UCSD-AML1 (cell line): ENCODE measurements at regions not wholly inside any gene's neighbourhood (a gene's known extent, or its start where the extent isn't known, plus 50 kb on each side); places are given as distances from the start of the nearest gene placed in this dataset.

Source experiments
- DNase-seq: peaks from one replicate; lab custom pipeline; 2025; ENCODE audit not compliant: unreplicated experiment; lab: John Stamatoyannopoulos, UW

GRCh38 chr2:129430911-129431310 is 548.6 kb upstream of the RAB6C start:
- DNase-seq: no peak

GRCh38 chr2:129431881-129432280 is 547.6 kb upstream of the RAB6C start:
- DNase-seq: no peak

DNA sequence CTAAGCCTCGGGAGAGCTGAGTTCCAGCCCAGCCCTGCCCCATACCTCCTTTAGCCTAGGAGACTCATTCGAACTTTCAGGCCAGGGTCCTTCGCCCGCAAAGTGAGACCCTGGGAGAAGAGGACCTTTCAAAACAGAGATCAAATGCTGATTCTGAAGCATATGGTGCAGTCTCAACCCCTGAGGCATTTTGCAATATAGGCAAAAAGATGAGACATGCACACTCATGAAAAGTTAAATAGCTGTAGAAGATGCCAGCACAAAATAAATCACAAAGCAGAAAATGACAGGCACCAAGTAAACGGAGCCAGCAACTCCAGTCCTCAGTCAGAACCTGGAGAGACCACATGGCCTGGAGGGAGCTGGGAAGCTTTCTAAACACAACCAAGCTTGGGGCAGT is 542.7 kb upstream of the RAB6C start:
- DNase-seq: no peak

GRCh38 chr2:129437725-129438124 is 541.7 kb upstream of the RAB6C start:
- no peak for DNase-seq

DNA sequence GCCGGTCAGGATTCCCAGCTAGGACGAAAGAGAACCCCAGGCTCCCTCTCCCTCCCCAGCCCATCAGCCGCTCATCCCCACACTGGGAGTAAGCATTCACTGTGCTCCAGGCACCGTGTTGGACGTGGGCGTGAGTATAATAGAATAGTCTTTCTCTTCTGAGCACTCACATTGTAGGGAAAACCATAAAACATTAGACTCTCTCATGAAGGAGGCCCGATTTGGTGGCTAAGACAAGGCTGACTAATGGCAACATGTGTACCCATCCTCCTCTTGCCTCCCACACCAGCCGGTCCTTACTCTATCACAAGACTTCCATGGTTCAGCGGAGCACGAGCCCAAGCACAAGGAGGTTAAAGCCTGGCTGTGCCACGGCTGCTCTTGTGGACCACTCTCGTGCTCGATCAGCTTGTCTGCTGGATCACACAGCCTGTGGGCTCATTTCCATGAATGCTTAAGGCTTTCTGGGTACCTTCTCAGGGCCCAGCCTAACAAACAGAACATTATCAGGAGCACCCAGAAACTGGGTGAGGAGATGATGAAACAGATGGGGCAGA is 540.9 kb upstream of the RAB6C start:
- DNase-seq: no peak

GRCh38 chr2:129439406-129440302 is 539.8 kb upstream of the RAB6C start:
- no peak for DNase-seq

GRCh38 chr2:129441610-129442009 is 537.9 kb upstream of the RAB6C start:
- DNase-seq: no peak

DNA sequence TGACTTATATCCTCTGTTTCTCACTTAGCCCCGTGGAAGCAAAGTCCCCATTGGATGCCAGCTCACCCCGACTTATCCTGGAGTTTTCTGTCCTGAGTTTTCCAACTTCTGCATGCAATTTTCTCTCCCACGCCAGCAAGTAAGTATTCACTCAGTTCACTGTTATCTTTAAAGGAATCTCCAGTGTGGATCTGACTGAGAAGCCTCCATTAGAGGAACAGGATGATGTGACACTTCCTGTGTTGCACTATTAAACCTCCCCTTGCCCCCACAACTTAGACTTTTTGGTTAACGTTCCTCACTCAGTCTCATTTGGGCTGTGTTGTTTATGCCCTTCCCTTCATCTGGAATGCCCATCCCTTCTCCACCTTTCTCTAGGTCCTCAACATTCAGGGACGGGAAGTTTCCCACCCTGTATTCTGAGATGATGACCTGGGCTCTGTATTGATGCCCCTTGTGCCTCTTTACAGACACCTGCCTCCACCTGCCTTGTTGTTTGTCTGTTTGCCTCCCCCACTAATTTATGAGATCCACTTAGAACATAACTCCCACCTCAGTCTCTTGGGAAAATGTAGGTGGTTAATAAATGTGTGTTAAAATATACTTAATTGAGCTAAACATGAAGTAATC is 536.1 kb upstream of the RAB6C start:
- DNase-seq: no peak

DNA sequence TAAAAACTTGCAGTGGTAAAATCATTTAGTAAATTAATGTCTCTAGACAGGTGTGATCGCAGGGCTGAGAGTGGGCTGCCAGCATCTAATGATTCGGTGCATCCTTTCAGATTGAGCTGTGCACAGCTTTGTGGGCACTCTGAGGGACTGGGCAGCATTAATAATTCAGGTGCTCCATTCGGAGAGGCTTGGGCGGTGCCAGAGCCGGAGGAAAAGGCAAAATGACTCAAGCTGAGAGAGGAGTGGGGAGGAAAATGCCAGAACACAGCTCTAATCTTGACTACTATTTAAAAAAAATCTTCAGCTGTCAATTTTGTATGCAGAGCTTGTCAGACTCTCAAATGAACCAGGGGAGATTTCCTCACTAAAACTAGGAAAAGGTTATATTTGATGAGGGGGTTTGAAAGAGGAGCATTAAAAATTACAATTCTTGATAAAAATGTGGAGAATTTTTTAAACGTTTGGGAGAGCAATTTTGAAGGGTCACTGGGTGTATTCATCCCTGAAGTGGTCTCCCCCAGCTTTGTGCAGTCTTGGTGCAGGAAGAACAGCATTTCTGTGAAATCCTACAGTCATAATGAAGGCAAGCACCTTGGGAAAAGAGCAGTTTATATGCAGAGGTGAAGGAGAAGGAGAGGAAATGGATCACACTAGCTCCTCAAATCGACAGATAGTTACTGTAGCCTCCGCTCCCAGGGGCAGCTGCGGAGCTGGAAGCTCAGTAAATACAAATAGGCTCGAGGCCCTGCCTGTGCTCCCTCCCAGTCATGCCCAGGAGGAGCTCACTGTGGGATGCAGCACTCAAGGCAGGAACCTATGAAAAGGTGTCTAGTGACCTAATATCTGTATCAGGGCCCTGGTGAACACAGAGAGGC is 535.4 kb upstream of the RAB6C start:
- no peak for DNase-seq

DNA sequence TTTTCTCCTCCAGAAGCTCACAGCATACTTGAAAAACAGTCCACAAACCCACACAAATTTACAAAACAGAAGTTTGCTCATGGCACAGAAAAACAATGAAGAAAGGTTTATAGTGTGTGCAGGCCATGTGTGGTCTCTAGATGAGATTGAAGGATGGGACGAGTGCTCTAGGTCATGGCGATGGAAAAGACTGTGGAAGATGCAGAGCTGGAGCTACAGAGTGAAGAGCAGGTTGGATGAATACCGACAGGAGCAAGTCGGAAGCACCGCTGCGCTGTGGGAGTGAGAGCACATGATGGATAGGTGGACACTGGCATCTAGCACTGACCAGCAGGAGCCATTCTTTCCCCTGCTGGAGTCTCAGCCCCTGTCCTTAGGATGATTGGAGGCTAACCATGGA is 534.7 kb upstream of the RAB6C start:
- no peak for DNase-seq

DNA sequence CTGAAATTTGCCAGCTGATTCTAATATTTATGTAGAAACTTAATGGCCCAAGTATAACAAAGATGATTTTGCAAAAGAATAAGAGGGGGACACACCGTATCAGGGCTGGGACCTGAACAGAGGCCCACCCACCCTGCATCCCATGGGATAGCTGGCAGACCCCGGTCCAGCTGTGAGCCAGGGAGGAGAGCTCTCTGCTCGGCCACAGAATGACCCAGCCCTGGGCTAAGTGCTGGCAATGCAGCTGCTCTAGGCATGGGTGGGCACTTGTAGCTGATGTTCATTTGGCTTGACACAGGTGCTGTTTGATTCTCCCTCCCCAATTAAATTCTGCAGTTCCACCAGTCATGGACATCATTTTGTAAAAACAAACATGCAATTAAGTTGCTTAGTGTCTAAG is 522.8 kb upstream of the RAB6C start:
- DNase-seq: no peak

DNA sequence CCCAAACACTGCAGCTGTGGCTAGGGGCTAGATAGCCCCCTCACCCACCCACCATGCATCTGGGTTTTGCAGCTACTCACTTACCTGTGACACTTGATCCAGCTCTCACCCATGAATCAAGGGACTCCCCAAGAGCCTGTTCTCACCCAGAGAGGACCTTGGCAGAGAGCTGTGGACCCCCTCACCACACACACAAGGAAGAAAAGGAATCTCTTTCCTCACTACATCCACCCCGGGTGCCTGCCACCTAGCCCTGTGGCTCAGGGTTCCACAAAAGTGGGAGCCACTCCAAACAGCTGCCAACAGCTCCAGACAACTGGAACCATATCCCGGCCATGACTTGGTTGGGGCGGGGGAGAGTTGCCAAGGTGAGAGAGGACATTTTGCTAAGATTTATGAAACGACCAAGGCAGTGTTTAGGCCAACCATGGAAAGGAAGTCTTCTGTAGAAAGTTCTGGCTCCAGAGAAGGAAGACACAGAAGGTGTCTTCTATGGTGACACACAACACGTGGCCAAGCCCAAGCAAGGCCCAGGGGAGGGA is 522.1 kb upstream of the RAB6C start:
- no peak for DNase-seq

GRCh38 chr2:129458006-129458405 is 521.5 kb upstream of the RAB6C start:
- DNase-seq: no peak

GRCh38 chr2:129458436-129458835 is 521.0 kb upstream of the RAB6C start:
- DNase-seq: no peak

- DNase-seq: no peak
Observed at GRCh38 chr2:129459200-129459876, 520.1 kb upstream of the RAB6C start.

DNA sequence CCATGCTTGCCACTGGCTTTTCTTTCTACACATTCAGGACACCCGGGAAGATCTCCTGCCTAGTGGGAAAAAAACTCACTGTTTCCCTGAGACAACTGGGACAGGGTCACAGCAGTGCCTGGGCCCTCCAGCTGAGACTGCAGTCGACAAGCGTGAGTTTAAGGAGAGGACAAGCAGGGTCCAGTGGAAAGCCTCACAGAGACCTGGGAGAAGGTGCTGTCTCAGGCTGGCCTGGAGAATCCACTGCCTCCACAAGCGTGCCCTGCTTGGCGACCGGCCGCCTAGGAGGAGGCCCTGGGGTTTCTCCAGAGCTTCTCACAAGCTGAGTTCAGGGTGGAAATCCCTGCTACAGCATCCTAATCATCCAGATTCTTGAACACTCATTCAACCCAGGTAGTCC is 519.6 kb upstream of the RAB6C start:
- DNase-seq: no peak

DNA sequence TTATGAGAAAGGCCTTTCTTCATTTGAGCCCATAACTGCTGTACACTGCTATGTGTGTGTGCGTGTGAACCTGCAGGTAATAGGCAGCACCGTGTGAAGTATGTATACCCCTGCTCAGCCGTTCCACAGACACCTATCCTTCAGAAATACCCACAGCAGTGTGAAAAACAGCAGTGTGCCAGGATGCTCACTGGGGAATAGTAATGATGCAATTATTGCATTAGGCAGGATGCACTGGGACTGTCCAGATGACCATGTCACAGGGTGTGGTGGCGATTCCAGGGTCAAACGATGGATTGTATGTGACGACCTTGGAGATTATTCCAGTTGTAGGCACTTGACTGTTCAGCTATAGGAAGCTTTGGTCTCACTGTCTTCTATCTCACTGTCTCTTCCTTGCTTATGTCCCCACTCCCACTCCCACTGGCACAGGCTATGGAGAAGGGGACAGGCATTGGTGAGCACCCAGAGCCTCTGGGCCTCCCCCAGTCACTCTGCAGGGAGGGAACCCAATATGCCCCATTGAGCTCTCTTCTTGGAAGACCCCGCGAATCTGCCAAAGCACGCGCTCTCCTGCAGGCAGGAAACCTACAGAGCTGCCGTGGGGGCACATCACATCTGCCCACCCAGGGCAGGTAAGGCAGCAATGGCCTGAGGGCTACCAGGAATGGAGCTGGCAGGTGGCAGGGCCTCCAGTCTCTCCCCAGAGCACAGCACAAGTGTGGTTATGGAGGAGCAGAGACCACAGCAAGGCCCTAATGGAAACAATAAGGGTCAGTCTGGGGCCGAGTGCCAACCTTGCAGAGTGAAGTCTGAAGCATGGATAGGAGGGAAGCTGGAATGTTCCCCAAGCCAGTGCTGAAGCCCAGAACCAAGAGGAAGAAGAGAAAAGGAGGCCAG is 518.9 kb upstream of the RAB6C start:
- DNase-seq: no peak

DNA sequence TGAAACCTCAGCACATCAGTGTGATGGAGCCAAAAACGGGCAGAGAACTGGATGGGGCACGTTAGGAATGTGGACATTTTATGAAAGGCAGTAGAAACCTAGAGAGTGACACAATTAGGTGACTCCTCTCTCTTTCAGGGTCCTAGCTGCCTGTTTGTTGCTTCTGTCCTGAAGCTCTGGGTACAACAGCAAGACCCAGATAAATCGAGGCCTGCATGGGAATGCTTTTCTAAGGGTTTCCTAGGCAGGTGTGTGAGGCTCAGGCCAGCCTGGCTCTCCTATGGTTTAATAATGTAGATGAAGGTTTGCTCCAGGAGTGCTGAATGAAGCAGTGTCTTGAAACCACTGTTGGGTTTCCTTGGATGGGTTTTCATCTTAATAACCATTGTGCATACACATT is 517.1 kb upstream of the RAB6C start:
- no peak for DNase-seq

DNA sequence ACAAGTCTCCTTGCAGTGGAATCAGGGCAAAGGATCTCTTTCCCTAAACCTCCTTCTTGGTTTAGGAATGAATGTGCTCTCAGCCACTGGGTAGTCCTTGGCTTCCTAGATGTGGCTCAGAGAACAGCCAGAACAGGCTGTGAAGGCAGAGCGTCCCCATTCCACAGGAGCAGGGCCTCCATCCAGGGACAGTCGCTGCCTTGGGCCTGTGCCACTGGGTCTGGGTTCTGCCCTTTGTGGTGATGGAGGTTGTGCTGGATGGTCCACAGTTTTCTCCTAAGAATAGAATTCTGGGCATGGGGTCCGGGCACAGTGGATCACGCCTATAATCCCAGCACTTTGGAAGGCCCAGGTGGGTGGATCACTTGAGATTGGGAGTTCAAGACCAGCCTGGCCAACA is 516.5 kb upstream of the RAB6C start:
- no peak for DNase-seq

DNA sequence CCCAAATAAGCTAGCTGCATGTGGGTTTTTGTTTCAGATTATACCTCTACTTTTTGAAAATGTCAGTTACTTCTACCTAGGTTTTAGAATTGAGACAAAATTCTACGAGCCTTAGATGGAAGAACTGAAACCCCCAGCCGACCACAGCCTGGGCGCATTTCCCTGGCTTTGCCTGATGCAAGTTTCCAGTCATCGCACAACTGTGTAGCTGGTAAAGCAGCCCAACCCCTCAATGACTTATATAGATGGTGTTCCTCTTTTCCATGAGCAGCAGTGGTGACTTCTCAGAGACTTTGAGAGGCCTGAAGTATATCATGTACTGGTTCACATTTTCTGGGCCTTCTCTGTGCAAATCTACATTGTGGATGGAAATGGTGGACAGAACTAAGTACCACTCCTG is 515.4 kb upstream of the RAB6C start:
- no peak for DNase-seq
